ENCODE measurements at regions not wholly inside any gene's neighbourhood (a gene's known extent, or its start where the extent isn't known, plus 50 kb on each side); places are given as distances from the start of the nearest gene placed in this dataset.

GRCh38 chr9:21730899-21731298 is 71.5 kb upstream of the MTAP start:
- BruUV-seq (replicated peaks), result no TSS peak
- no peak for DNase-seq
- Mint-ChIP-seq H3K27me3 (ENCODE audit: unreplicated experiment) (no peaks in the 10 kb centered on the region), H3K4me1 (ENCODE audit: low read depth, unreplicated experiment) (no peaks in the 10 kb centered on the region), H3K27ac (ENCODE audit: unreplicated experiment) (no peak overlapping the region), H3K36me3 (ENCODE audit: insufficient read depth, unreplicated experiment) (no peaks in the 10 kb centered on the region), H3K9me3 (ENCODE audit: low read depth, unreplicated experiment) (no peaks in the 10 kb centered on the region), H3K4me3 (ENCODE audit: low read depth, unreplicated experiment) (no peak overlapping the region)
- intact Hi-C loops (cut with micrococcal nuclease; ENCODE audit: unreplicated experiment), result no loop called here
- CTCF ChIA-PET, result no interaction called here
- TF ChIP-seq, protein P1, sequence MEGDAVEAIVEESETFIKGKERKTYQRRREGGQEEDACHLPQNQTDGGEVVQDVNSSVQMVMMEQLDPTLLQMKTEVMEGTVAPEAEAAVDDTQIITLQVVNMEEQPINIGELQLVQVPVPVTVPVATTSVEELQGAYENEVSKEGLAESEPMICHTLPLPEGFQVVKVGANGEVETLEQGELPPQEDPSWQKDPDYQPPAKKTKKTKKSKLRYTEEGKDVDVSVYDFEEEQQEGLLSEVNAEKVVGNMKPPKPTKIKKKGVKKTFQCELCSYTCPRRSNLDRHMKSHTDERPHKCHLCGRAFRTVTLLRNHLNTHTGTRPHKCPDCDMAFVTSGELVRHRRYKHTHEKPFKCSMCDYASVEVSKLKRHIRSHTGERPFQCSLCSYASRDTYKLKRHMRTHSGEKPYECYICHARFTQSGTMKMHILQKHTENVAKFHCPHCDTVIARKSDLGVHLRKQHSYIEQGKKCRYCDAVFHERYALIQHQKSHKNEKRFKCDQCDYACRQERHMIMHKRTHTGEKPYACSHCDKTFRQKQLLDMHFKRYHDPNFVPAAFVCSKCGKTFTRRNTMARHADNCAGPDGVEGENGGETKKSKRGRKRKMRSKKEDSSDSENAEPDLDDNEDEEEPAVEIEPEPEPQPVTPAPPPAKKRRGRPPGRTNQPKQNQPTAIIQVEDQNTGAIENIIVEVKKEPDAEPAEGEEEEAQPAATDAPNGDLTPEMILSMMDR (IDR thresholded peaks at IDR 0.05; ENCODE audit: unreplicated experiment), result no peak

DNA sequence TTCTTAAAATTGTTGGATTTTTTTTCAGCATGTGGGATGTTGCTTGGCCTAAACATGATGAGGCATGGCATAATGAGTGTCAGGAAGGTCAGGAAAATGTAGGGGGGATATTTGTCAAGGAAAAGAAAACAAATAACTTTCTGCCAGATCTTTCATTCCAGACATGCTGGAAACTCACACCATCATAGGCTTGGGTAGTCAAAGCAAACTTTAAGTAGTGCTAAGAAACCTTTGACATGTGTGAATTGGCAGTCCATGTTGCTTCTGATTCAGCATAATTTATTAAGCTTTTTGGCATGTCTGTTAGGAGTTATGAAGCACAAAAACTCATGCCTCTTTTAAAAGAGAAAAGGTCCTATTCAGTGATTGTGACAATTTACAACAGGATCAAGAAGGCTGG is 61.3 kb upstream of the MTAP start:
- no peak for DNase-seq
- peaks cover 5% of the 10 kb centered on the region for H3K9me3 Mint-ChIP-seq (ENCODE audit: low read depth, unreplicated experiment)
- TF ChIP-seq, protein P1 (IDR thresholded peaks at IDR 0.05; ENCODE audit: unreplicated experiment), result no peak
- CTCF ChIA-PET, result no interaction called here
- BruUV-seq (replicated peaks), result no TSS peak
- no peaks in the 10 kb centered on the region for H3K36me3 Mint-ChIP-seq (ENCODE audit: insufficient read depth, unreplicated experiment)
- H3K4me1 Mint-ChIP-seq (ENCODE audit: low read depth, unreplicated experiment), result peaks cover 11% of the 10 kb centered on the region
- H3K27ac Mint-ChIP-seq (ENCODE audit: unreplicated experiment), result no peak overlapping the region
- no peaks in the 10 kb centered on the region for H3K27me3 Mint-ChIP-seq (ENCODE audit: unreplicated experiment)
- intact Hi-C loops (cut with micrococcal nuclease; ENCODE audit: unreplicated experiment), result no loop called here
- H3K4me3 Mint-ChIP-seq (ENCODE audit: low read depth, unreplicated experiment), result no peak overlapping the region

- no TSS peak for BruUV-seq (replicated peaks)
- Mint-ChIP-seq H3K27me3 (ENCODE audit: unreplicated experiment) (no peaks in the 10 kb centered on the region), H3K9me3 (ENCODE audit: low read depth, unreplicated experiment) (peaks cover 5% of the 10 kb centered on the region), H3K36me3 (ENCODE audit: insufficient read depth, unreplicated experiment) (peaks cover 5% of the 10 kb centered on the region), H3K4me1 (ENCODE audit: low read depth, unreplicated experiment) (peaks cover 29% of the 10 kb centered on the region), H3K27ac (ENCODE audit: unreplicated experiment) (no peak overlapping the region), H3K4me3 (ENCODE audit: low read depth, unreplicated experiment) (no peak overlapping the region)
- DNase-seq, result no peak
- TF ChIP-seq, protein P1 (IDR thresholded peaks at IDR 0.05; ENCODE audit: unreplicated experiment), result no peak
- CTCF ChIA-PET, result no interaction called here
- intact Hi-C loops (cut with micrococcal nuclease; ENCODE audit: unreplicated experiment), result no loop called here
Observed at GRCh38 chr9:21744320-21744719, 58.1 kb upstream of the MTAP start.

DNA sequence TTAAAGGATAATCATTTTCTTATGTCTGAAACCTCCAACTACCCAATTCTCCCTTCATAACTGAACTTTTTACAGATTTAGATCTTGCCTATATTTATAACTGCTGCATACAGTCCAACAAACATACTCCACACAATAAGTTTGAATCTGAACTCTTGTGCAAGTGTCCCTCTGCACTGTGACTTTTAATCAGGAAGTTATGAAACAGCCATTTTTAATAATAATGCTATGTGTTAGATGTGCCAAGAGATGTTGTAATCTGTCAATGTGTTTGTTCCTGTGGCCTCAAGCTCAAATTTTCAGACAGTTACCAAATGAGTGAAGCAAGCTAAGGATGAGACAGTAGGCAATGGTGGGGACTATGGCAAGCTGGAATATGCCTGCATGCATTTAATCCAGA is 57.6 kb upstream of the MTAP start:
- H3K9me3 Mint-ChIP-seq (ENCODE audit: low read depth, unreplicated experiment), result peaks cover 5% of the 10 kb centered on the region
- TF ChIP-seq, protein P1 (IDR thresholded peaks at IDR 0.05; ENCODE audit: unreplicated experiment), result no peak
- H3K4me1 Mint-ChIP-seq (ENCODE audit: low read depth, unreplicated experiment), result peaks cover 29% of the 10 kb centered on the region
- H3K27me3 Mint-ChIP-seq (ENCODE audit: unreplicated experiment), result no peaks in the 10 kb centered on the region
- no peak for DNase-seq
- H3K27ac Mint-ChIP-seq (ENCODE audit: unreplicated experiment), result no peak overlapping the region
- BruUV-seq (replicated peaks), result no TSS peak
- intact Hi-C loops (cut with micrococcal nuclease; ENCODE audit: unreplicated experiment), result no loop called here
- no peak overlapping the region for H3K4me3 Mint-ChIP-seq (ENCODE audit: low read depth, unreplicated experiment)
- H3K36me3 Mint-ChIP-seq (ENCODE audit: insufficient read depth, unreplicated experiment), result peaks cover 5% of the 10 kb centered on the region
- CTCF ChIA-PET, result no interaction called here

GRCh38 chr9:21746550-21746949 is 55.9 kb upstream of the MTAP start:
- peaks cover 5% of the 10 kb centered on the region for H3K9me3 Mint-ChIP-seq (ENCODE audit: low read depth, unreplicated experiment)
- no peaks in the 10 kb centered on the region for H3K27me3 Mint-ChIP-seq (ENCODE audit: unreplicated experiment)
- H3K4me3 Mint-ChIP-seq (ENCODE audit: low read depth, unreplicated experiment), result no peak overlapping the region
- H3K4me1 Mint-ChIP-seq (ENCODE audit: low read depth, unreplicated experiment), result peaks cover 29% of the 10 kb centered on the region
- CTCF ChIA-PET, result no interaction called here
- no TSS peak for BruUV-seq (replicated peaks)
- H3K36me3 Mint-ChIP-seq (ENCODE audit: insufficient read depth, unreplicated experiment), result peaks cover 5% of the 10 kb centered on the region
- intact Hi-C loops (cut with micrococcal nuclease; ENCODE audit: unreplicated experiment), result no loop called here
- H3K27ac Mint-ChIP-seq (ENCODE audit: unreplicated experiment), result no peak overlapping the region
- TF ChIP-seq, protein P1 (IDR thresholded peaks at IDR 0.05; ENCODE audit: unreplicated experiment), result no peak
- DNase-seq, result no peak

Measured in Calu3 (cell line).